ENCODE measurements at regions not wholly inside any gene's neighbourhood (a gene's known extent, or its start where the extent isn't known, plus 50 kb on each side); places are given as distances from the start of the nearest gene placed in this dataset.
"Not testable (repeated sequence)": the region's sequence is repeated elsewhere in the genome, so short reads cannot be mapped to it uniquely, and the experiment has no call there.

GRCh38 chr3:193803288-193803687 lies 210.3 kb downstream of the OPA1 start:
- ATAC-seq (no peak), DNase-seq (no peak)

GRCh38 chr3:193805448-193805847 lies 212.4 kb downstream of the OPA1 start:
- no peak for DNase-seq
- no peak for ATAC-seq

- no peak for DNase-seq
- no peak for ATAC-seq
Measured at GRCh38 chr3:193808317-193808716, 215.3 kb downstream of the OPA1 start.

- DNase-seq = no peak
- ATAC-seq = no peak
Measured at GRCh38 chr3:193809106-193809505, 216.1 kb downstream of the OPA1 start.

DNA sequence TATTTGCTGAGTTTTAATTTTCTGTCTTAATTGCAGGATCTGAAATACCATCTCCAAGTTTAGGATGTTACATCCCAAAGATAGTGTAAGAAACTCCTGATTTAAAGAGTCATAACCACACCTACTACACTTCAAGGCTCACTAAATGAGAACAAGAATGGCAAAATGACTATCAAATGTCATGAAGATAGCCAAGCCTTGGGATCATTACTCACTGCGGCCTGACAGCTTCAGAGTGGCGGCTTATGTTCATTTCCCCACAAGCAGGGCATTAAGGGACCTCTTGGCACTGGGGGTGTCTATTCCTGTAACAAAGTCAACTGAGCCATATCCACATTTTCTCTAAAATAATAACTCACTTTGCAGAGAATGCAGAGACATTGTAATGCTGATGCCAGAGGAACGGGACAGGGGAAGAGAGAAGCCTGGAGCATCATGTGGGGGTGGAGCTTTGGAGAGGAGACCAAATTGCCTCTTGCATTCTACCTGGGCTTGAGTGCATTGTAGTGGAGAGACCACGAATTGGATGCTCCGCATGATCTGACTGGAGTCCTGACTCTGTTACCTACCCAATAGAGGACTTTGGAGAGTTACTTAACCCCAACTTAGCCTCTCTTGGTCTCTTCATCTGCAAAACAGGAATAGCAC lies 219.2 kb downstream of the OPA1 start:
- DNase-seq (no peak), ATAC-seq (no peak)

DNA sequence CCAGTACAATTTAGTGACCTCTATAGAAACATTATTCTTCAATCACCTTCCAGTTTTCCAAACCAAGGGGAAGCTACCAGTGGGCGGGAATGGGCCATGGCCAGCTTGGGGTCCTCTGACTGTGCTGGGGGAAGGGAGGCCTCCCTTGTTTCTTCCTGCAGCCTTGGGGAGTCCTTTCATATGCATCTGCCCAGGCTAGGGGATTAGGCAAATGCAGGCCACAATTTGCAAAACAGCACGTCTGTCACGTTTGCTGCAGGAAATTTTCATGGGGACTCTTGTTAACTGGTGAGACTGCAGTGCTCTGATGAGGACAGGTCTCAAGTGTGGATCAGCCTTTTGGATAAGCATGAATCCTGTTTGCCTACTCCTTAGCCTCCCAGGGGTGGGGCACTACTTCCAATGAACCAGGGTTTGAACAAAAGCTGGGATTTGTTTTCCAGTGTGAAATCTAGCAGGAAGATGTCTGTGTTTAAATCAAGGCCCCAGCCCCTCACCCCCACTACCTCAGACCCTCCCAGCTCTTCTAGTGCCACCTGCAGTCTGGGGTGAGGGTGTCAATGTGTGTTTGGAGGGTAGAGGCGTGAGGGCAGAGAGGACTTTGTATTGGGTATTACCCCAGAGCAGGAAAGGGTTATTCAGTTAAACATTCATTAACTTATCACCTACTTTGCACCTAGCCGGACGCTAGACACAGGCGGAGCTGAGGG lies 219.9 kb downstream of the OPA1 start:
- ATAC-seq (no peak), DNase-seq (no peak)

GRCh38 chr3:193813501-193813830 lies 220.5 kb downstream of the OPA1 start:
- no peak for ATAC-seq
- DNase-seq = no peak

GRCh38 chr3:193814166-193814892 lies 221.3 kb downstream of the OPA1 start:
- no peak for ATAC-seq
- no peak for DNase-seq

- ATAC-seq (no peak), DNase-seq (no peak)
Measured at GRCh38 chr3:193815246-193816027, 222.4 kb downstream of the OPA1 start.

GRCh38 chr3:193816028-193816395 lies 223.0 kb downstream of the OPA1 start:
- DNase-seq (no peak), ATAC-seq (no peak)

- DNase-seq = no peak
- ATAC-seq = no peak
Measured at GRCh38 chr3:193816656-193817311, 223.8 kb downstream of the OPA1 start.

DNA sequence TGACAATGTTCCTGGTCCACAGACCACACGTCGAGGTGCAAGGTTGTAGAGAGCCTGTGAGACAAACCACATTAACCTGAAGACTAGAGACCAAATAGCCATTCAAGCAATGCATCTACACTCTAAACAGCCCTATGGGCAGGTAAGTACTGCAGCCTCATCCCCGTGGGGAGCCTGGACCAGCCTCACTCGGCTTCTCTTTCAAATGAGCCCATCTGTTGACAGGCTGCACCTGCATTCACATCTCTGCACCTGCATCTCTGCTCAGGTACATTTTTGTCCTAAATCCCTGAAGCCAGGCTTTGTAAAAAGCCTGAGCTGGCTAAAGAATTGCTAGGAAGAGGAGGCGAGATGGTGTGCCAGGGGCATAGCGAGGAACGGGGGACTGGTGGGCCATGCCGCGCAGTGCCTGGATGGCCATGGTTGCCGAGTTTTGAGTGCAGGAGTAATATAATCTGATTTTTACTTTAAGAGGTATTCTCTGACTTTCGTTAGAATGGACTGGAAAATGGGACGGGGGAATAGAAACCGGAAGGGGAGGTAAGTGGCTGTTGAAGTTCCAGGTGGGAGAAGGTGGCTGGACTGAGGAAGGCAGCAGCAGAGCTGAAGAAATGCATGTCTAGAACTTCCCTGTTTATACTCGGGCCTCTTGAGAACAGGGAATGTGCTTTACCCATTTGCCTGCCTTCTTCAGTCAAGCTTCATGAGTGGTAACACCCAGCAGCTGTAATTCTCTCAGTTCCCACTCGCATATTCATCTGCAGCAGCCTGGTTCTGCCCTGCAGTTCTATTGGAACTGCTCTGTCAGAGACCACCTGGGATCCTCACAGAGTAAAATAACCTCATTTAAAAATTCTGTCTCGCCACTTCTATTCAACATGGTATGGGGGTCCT lies 226.4 kb downstream of the OPA1 start:
- DNase-seq (no peak), ATAC-seq (no peak)

- DNase-seq (no peak), ATAC-seq (no peak)
Measured at GRCh38 chr3:193821151-193821668, 228.2 kb downstream of the OPA1 start.

- DNase-seq (no peak), ATAC-seq (no peak)
Measured at GRCh38 chr3:193822492-193823212, 229.6 kb downstream of the OPA1 start.

GRCh38 chr3:193823213-193823605 lies 230.2 kb downstream of the OPA1 start:
- DNase-seq, ATAC-seq: not testable (repeated sequence)

- ATAC-seq (no peak), DNase-seq (no peak)
Measured at GRCh38 chr3:193824365-193824764, 231.4 kb downstream of the OPA1 start.

DNA sequence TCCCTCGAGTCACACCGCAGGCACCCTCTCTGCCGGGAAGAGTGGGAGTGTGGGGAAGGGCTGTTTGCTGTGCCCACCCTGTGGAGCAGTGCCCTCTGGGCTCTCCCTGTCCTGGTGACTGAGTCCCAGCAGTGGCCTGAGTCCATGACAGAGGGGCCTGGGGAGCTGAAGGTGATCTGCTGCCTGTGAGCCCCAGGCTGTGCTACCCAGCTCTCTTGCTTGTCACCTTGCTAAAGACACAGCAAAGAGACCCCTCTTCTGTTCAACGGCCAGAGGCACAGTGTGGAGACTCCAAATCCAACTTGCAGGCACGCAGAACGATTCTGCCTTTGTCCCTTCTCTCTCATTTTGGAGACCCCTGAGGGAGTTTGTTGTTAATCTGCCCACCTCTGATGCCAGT lies 232.6 kb downstream of the OPA1 start:
- DNase-seq (no peak), ATAC-seq (no peak)

GRCh38 chr3:193826159-193826795 lies 233.3 kb downstream of the OPA1 start:
- ATAC-seq = no peak
- DNase-seq = no peak

GRCh38 chr3:193827040-193827669 lies 234.1 kb downstream of the OPA1 start:
- DNase-seq (no peak), ATAC-seq (no peak)

Data from stimulated activated naive CD8-positive, alpha-beta T cell treated with anti-CD3 and anti-CD28 coated beads, Interleukin-15, Interleukin-2, amounts not matched to agents 100 U/mL and 50 U/mL, for 24 hours (primary cell).